ENCODE measurements at regions not wholly inside any gene's neighbourhood (a gene's known extent, or its start where the extent isn't known, plus 50 kb on each side); places are given as distances from the start of the nearest gene placed in this dataset.

- TF ChIP-seq EP300 (IDR thresholded peaks at IDR 0.05) = no peak
- no peak for TF ChIP-seq CTCF (IDR thresholded peaks at IDR 0.05)
These were observed 765.2 kb upstream of the POU3F3 start for GRCh38 chr2:104088745-104089144.
